ENCODE measurements at regions not wholly inside any gene's neighbourhood (a gene's known extent, or its start where the extent isn't known, plus 50 kb on each side); places are given as distances from the start of the nearest gene placed in this dataset.
"Not testable (repeated sequence)": the region's sequence is repeated elsewhere in the genome, so short reads cannot be mapped to it uniquely, and the experiment has no call there.

DNA sequence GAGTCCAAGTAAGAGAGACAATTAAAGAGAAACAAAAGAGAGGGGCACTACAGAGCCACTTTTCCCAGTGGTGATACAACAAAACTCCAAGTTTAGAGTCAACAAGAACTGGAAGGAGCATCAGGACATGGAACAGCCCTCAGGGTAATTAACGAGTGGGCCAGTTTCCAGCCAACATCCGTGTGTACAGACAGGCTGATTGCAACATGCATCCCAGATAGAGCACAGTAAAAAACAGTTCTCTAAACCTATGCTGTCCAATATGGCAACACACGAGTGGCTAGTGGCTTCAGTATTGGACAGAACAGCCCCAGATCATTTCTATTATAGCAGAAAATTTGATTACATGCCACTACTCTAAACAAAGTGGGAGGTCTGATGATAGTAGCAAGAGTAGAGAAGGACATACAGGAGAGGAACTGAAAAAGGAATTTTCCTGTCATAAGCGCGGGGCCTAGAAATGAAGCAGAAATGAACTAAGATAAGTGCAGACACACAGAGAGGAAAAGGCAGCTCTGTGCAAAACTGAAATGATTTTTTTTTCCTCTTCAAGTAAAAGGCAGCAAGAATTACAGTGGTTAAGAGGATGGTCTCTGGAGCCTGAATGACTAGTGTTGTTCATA, 175.6 kb upstream of the CCNG1 start:
- H3K4me3 ChIP-seq (ENCODE audit: control insufficient read depth, low read depth, low read length) = no peak overlapping the region
- DNase-seq (ENCODE audit: low read depth) = no peak
- TF ChIP-seq, protein P1, sequence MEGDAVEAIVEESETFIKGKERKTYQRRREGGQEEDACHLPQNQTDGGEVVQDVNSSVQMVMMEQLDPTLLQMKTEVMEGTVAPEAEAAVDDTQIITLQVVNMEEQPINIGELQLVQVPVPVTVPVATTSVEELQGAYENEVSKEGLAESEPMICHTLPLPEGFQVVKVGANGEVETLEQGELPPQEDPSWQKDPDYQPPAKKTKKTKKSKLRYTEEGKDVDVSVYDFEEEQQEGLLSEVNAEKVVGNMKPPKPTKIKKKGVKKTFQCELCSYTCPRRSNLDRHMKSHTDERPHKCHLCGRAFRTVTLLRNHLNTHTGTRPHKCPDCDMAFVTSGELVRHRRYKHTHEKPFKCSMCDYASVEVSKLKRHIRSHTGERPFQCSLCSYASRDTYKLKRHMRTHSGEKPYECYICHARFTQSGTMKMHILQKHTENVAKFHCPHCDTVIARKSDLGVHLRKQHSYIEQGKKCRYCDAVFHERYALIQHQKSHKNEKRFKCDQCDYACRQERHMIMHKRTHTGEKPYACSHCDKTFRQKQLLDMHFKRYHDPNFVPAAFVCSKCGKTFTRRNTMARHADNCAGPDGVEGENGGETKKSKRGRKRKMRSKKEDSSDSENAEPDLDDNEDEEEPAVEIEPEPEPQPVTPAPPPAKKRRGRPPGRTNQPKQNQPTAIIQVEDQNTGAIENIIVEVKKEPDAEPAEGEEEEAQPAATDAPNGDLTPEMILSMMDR (IDR thresholded peaks at IDR 0.05; ENCODE audit: control insufficient read depth, insufficient read depth, low read depth, low read length, missing control alignments) = no peak

DNA sequence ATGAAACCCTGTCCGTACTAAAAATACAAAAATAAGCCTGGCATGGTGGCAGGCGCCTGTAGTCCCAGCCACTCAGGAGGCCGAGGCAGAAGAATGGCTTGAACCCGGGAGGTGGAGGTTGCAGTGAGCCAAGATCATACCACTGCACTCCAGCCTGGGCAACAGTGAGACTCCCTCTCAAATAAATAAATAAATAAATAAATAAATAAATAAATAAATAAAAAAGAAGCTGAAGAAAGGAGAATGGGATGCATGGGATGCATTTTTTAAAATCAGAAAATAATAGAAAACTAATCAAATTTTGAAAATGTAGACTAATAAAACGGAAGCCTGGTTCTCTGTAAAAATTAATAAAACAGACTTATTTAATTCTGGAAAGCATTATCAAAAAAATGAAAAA, 171.1 kb upstream of the CCNG1 start:
- not testable (repeated sequence) for H3K4me3 ChIP-seq (ENCODE audit: control insufficient read depth, low read depth, low read length); DNase-seq (ENCODE audit: low read depth)

- TF ChIP-seq, protein P1 (IDR thresholded peaks at IDR 0.05; ENCODE audit: control insufficient read depth, insufficient read depth, low read depth, low read length, missing control alignments) = no peak
- H3K4me3 ChIP-seq (ENCODE audit: control insufficient read depth, low read depth, low read length) = no peak overlapping the region
- no peak for DNase-seq (ENCODE audit: low read depth)
Observed at GRCh38 chr5:163269624-163270023, 167.8 kb upstream of the CCNG1 start.

DNA sequence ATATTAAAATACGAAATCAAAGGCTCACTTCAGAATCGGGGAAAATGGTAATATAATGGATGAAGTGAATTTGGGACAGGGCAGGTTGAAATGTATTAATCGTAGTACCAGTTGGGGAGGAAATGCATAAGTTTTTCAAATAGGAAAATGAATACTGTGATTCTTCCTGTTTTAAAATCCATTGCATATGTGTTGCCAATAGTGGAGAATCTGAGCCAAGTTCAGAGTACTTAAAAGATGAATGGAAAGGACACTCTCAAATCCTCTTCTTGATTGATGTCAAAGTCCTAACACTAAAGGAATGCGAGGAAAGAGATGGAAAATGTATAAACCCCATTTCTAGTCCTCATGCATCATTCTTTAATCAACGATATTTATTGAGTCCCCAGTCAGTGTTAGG, 160.9 kb upstream of the CCNG1 start:
- DNase-seq (ENCODE audit: low read depth) = no peak
- no peak overlapping the region for H3K4me3 ChIP-seq (ENCODE audit: control insufficient read depth, low read depth, low read length)
- TF ChIP-seq, protein P1 (IDR thresholded peaks at IDR 0.05; ENCODE audit: control insufficient read depth, insufficient read depth, low read depth, low read length, missing control alignments) = no peak

GRCh38 chr5:163280897-163281296, 156.5 kb upstream of the CCNG1 start:
- DNase-seq (ENCODE audit: low read depth); H3K4me3 ChIP-seq (ENCODE audit: control insufficient read depth, low read depth, low read length): not testable (repeated sequence)

DNA sequence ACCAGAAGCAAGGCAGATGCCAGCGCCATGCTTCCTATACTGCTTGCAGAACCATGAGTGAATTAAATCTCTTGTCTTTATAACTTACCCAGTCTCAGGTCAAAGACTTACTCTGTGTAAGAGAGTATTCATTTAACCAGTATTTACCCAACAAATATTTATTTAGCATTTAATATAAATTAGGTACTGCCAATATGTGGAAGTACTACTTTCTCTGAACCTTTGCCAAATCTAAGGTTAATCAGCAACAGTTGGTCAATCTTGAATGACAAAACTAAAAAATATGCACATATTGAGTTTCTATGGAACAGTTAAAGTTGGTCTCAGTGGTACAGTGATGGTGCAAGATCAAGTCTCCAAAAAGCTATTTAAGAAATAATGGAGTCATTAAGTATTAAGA, 155.9 kb upstream of the CCNG1 start:
- TF ChIP-seq, protein P1 (IDR thresholded peaks at IDR 0.05; ENCODE audit: control insufficient read depth, insufficient read depth, low read depth, low read length, missing control alignments) = no peak
- H3K4me3 ChIP-seq (ENCODE audit: control insufficient read depth, low read depth, low read length) = no peak overlapping the region
- no peak for DNase-seq (ENCODE audit: low read depth)

DNA sequence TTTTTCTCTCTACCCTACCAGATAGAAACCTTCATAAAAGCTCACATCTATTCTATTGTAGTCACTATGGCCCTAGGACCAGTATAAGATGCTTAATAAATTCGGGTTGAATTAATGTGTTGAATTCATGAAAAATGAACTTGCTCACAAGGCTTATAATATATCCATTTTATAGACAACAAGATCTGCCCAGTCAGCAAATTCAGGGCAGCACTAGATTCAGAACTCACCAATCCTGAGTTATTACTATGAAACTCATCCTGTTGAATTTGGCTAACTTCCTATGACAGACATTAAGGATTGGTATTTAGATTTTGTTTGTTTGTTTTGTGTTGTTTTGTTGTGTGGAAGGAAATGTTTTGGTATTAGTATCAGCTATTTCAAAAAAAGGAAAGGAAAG, 143.6 kb upstream of the CCNG1 start:
- TF ChIP-seq, protein P1 (IDR thresholded peaks at IDR 0.05; ENCODE audit: control insufficient read depth, insufficient read depth, low read depth, low read length, missing control alignments) = no peak
- no peak overlapping the region for H3K4me3 ChIP-seq (ENCODE audit: control insufficient read depth, low read depth, low read length)

GRCh38 chr5:163303718-163304117, 133.7 kb upstream of the CCNG1 start:
- TF ChIP-seq, protein P1 (IDR thresholded peaks at IDR 0.05; ENCODE audit: control insufficient read depth, insufficient read depth, low read depth, low read length, missing control alignments) = no peak
- no peak for DNase-seq (ENCODE audit: low read depth)
- no peak overlapping the region for H3K4me3 ChIP-seq (ENCODE audit: control insufficient read depth, low read depth, low read length)

More for the DNA sequence above, 143.6 kb upstream of the CCNG1 start:
- no peak for DNase-seq (ENCODE audit: low read depth)

Data from AG09309 (cell line).